Ovary (tissue), 7 donors: ENCODE measurements at regions not wholly inside any gene's neighbourhood (a gene's known extent, or its start where the extent isn't known, plus 50 kb on each side); places are given as distances from the start of the nearest gene placed in this dataset. TPM values are rescaled to one million over a fixed set of nuclear protein-coding genes. Genes with fewer than 3 reads are reported as not detected.

Source experiments
- DNase-seq, 5 donors: peaks; one replicate each; pipeline ENCODE4 v3.0.0-alpha.2; 2019 to 2020
- H3K27ac ChIP-seq, 2 donors: fragments of 200-600 bp; one replicate each; pipeline versions ENCODE4 v1.5.1 to v1.8.0; 2019 to 2022
- H3K27me3 ChIP-seq: fragments of 200-600 bp; one replicate; pipeline ENCODE4 v1.8.0; 2022
- H3K36me3 ChIP-seq: fragments of 200-600 bp; sonication (generic); one replicate; pipeline ENCODE4 v1.5.1; 2019
- H3K4me1 ChIP-seq: one replicate; pipeline ENCODE4 v1.8.1; 2013; ENCODE audit warnings: mild to moderate bottlenecking, moderate library complexity; ENCODE audit not compliant: insufficient read depth
- H3K4me3 ChIP-seq: fragments of 200-600 bp; sonication (generic); one replicate; pipeline ENCODE4 v1.5.1; 2017
- H3K9me3 ChIP-seq, 2 donors: fragments of 200-600 bp in 1 of 2; sonication (generic) in 1 of 2; one replicate each; pipeline versions ENCODE4 v1.5.1 to v1.8.1; 2013 to 2019; ENCODE audit warnings: mild to moderate bottlenecking in 1 of 2, moderate library complexity in 1 of 2
- CTCF ChIP-seq, 3 donors: fragments of 450-650 bp in 2 of 3; fragments of 200-600 bp in 1 of 3; IDR thresholded peaks; one replicate each; pipeline versions ENCODE4 v1.5.1 to v1.8.0; 2016 to 2022; ENCODE audit warnings: antibody characterized with exemption in 3 of 3, mild to moderate bottlenecking in 1 of 3
- EP300 ChIP-seq: sonication (generic); formaldehyde crosslinking; IDR thresholded peaks from one replicate; pipeline ENCODE4 v1.6.1; 2017; ENCODE audit warnings: antibody characterized with exemption
- POLR2A ChIP-seq: fragments of 450-650 bp; IDR thresholded peaks from one replicate; pipeline ENCODE4 v1.6.1; 2017; ENCODE audit warnings: antibody characterized with exemption, mild to moderate bottlenecking, moderate library complexity
- WGBS, 3 donors: extraction: QIAGEN DNeasy Blood & Tissue Kit in 1 of 3; methylation state at CpG; one replicate each; pipeline versions ENCODE4 v1.1.5 to v1.1.7; 2013 to 2017; 5-methylcytosine and 5-hydroxymethylcytosine counted together
- intact Hi-C, 4 donors: fragments of 100-400 bp; cut with DNase I; formaldehyde crosslinking; loops; one replicate each; pipeline versions ENCODE4 v1.11.0 to v1.15.1; 2022 to 2023
- small RNA-seq: library from RNA; depleted of rRNA; stranded (forward); fragments of <200 nt; gene quantifications from one replicate; pipeline ENCODE3, GENCODE V24; 2016
- donor health status: DM: no; HTN: no; CAD: no; lungs with moderate emphysema.
- donor health status: DM: no; HTN: no; CAD: no.
- donor health status: Bipolar disorder and iron deficiency.
- donor health status: DM: no; HTN: no; CAD: no.
- donor health status: DM: yes; HTN: yes; CAD: no.

GRCh38 chr4:133081246-133081645 lies 67.8 kb upstream of the PCDH10 start:
- Histone ChIP-seq H3K4me3 (no peak overlapping the region), H3K4me1 (no peaks in the 10 kb centered on the region), H3K27me3 (no peaks in the 10 kb centered on the region), H3K9me3 (no peaks in the 10 kb centered on the region), H3K36me3 (no peaks in the 10 kb centered on the region), H3K27ac (no peak overlapping the region)
- intact Hi-C loops = no loop called here
- 14 to 45% (median 20%) methylated on average over 2 of the region's 2 CpGs for WGBS, 3 donors
- DNase-seq = no peak
- TF ChIP-seq EP300 (no peak), CTCF (IDR thresholded peaks at IDR 0.05) (no peak), POLR2A (no peak)

GRCh38 chr4:133084421-133084820 lies 64.7 kb upstream of the PCDH10 start:
- H3K36me3 ChIP-seq = no peaks in the 10 kb centered on the region
- no peaks in the 10 kb centered on the region for H3K9me3 ChIP-seq
- TF ChIP-seq CTCF (IDR thresholded peaks at IDR 0.05) = no peak
- TF ChIP-seq POLR2A = no peak
- TF ChIP-seq EP300 = no peak
- H3K27ac ChIP-seq = no peak overlapping the region
- WGBS, 3 donors = 86 to 97% (median 91%) methylated on average over 1 of the region's 1 CpG
- H3K27me3 ChIP-seq = no peaks in the 10 kb centered on the region
- DNase-seq = no peak
- no peaks in the 10 kb centered on the region for H3K4me1 ChIP-seq
- no peak overlapping the region for H3K4me3 ChIP-seq
- intact Hi-C loops = no loop called here

- no peak for TF ChIP-seq POLR2A
- no peak for TF ChIP-seq CTCF (IDR thresholded peaks at IDR 0.05)
- no peak for TF ChIP-seq EP300
- Histone ChIP-seq H3K36me3 (no peaks in the 10 kb centered on the region), H3K27ac (no peak overlapping the region), H3K9me3 (no peaks in the 10 kb centered on the region), H3K27me3 (no peaks in the 10 kb centered on the region), H3K4me1 (no peaks in the 10 kb centered on the region), H3K4me3 (no peak overlapping the region)
- intact Hi-C loops = loop anchor here in 1 of 4 donors (5.0 kb wide), 1 partner anchor 1697 kb away; no protein-coding TSS in a partner anchor
- DNase-seq = no peak
- WGBS, 3 donors = 87 to 96% (median 95%) methylated on average over 2 of the region's 2 CpGs
These were observed 53.5 kb upstream of the PCDH10 start for GRCh38 chr4:133095591-133095990.

GRCh38 chr4:133096972-133097371 lies 52.1 kb upstream of the PCDH10 start:
- Histone ChIP-seq H3K27ac (no peak overlapping the region), H3K4me3 (no peak overlapping the region), H3K36me3 (no peaks in the 10 kb centered on the region), H3K4me1 (no peaks in the 10 kb centered on the region), H3K9me3 (no peaks in the 10 kb centered on the region), H3K27me3 (no peaks in the 10 kb centered on the region)
- DNase-seq = no peak
- 18 to 27% (median 27%) methylated on average over 1 of the region's 1 CpG for WGBS, 3 donors
- intact Hi-C loops = loop anchor here in 1 of 4 donors (5.0 kb wide), 1 partner anchor 1695 kb away; no protein-coding TSS in a partner anchor
- TF ChIP-seq POLR2A (no peak), CTCF (IDR thresholded peaks at IDR 0.05) (no peak), EP300 (no peak)

Small RNAs in the stretch of these regions (small RNA-seq; reads per million reads assigned to genes)
- not detected for gene AC096711.1
